HG03457 (cell line): ENCODE measurements at regions not wholly inside any gene's neighbourhood (a gene's known extent, or its start where the extent isn't known, plus 50 kb on each side); places are given as distances from the start of the nearest gene placed in this dataset.

Source experiments
- ATAC-seq: cut with Tn5 transposase; IDR thresholded peaks from one replicate; pipeline ENCODE4 v1.9.1; 2021; ENCODE audit warnings: moderate number of reproducible peaks; ENCODE audit not compliant: unreplicated experiment

DNA sequence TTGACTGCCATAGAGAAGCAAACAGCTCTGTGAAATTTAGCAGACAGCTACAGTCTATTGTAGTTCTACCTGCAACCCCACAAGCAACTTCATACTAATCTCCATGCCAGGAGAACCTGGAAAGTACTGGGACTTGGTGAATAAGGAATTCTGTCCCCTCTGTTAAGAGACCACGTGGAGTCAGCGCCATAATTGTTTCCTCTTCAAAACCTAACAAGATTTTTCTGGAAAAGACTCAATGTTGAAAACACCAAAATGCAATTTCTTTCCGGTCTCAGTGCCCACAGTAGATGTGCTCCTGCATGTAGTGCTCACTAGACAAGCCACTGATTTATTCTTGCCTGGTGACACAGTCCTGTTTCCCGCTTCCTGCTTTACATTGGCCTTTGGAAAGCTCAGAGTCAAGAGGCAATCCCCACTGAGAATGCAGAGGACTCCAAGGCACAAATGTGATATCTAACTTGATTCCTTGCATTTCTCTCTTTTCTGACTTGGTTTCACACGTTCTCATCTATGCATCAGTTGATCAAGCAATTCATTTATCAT lies 268.3 kb downstream of the HIVEP2 start:
- ATAC-seq: no peak

DNA sequence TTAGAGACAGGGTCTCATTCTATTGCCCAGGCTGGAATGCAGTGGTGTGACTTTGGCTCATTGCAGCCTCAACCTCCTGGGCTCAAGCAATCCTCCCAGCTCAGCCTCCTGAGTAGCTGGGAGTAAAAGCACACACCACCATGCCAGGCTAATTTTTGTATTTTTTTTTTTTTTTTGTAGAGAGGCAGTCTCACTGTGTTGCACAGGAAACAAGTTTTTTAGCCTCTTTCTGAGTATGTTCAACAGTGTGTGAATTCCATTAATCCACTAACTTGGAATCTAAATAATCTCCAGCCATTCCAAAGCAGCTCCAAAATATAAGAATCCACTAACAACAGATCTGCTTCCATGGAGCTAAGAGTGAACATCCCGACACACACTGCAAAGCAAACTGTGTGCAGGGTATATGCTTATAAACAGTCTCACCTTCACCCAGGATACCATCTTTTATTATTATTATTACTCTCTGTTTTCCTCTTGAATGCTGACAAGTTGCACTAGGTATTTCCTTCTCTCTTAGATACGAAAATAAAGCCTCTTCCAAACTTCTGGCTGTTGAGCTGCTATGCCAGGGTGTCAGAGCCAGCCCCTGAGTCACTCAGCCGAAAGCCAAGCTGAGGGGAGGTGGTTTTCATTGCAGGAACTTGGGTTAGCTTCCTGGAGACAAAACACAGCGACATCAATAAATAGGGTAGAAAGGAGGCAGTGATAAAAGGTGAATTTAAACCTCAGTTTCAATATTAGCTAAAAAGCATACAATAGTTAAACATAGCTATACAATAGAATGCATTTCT lies 264.9 kb downstream of the HIVEP2 start:
- ATAC-seq: no peak

GRCh38 chr6:142681099-142681498 lies 263.9 kb downstream of the HIVEP2 start:
- ATAC-seq: no peak

DNA sequence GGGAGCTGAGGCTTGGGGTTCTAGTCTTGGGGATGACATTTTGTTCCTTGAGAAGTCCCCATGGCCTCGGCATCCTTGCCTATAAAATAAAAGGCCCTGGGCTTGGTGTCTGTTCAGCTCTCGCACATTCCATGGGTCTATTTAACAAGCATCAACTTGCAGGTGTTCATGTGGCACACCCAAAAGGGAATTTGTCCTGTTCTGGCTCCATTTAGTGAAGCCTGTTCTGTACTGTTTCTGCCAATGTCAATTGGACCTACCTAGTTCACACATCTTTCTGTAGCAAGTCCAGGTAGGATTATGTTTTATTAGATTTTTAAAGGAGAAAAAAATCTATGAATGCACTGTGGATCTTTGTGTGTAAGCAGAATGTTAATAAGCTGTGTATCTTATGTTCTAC lies 262.0 kb downstream of the HIVEP2 start:
- ATAC-seq: no peak

DNA sequence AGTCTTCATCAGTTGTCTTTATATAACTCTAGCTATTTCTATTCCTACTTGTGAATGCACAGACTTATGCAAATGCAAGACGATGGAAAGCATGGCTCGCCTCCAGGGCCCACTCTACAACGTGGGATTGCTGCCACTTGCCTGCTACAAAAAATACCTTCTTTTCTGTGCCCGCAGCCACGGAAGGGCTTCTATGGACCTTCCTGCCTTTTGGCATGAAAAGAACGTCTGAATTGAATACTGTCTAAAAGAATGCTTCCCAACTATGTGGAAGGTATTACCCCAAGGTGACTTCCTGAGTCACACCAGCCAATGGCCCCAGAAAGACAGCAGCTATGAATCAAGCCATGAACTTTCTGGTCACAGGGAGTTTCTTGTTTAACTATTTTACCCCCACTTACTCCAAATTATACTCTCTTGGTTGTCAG lies 261.2 kb downstream of the HIVEP2 start:
- no peak for ATAC-seq

DNA sequence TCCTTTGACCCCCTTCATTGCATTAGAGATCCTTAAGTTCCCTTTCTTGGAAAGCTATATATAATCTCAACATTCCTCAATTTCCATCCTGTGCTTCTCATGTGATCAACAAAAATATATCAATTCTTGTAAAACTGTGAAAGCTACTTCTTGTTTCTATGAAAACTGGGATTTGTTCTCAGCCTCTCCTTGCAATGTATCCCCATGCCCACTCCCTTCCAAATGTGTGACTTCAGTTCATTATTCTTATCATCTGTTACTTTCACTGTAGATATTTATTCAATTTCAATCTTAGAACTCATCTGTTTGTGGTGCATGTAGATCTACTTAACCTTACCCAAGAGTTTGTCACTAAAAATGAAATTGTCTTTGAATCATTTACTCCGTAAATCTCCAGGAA lies 260.6 kb downstream of the HIVEP2 start:
- ATAC-seq: no peak

DNA sequence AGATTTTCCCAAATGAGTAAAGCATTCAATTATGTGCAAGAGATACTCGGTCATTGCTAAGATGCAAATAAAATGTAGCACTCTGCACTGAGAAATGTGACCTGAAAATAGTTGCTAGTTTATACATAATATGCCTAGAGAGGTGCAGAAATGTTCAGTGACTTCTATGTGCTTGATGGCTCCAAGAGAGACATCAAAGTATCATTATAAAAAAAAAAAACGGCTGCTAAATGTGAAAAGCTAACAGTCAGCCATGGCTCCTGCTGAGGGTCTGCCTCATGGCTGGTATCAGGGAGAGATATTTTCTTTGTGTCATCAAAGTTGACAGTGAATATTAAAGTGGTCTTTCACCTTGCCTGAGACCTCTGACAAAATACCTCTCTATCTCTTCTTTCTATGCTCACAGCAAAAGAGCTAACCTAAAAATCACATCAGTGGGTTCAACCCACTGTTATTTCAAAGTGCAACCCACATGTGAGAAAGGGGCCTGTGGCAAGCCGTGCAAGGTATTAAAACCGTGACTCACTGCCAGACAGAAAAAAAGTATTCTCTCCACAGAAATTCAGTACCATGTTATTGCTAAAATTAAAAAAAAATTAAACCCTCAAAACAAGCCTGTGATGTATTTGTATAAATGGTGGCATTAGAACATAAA lies 259.0 kb downstream of the HIVEP2 start:
- ATAC-seq: no peak

DNA sequence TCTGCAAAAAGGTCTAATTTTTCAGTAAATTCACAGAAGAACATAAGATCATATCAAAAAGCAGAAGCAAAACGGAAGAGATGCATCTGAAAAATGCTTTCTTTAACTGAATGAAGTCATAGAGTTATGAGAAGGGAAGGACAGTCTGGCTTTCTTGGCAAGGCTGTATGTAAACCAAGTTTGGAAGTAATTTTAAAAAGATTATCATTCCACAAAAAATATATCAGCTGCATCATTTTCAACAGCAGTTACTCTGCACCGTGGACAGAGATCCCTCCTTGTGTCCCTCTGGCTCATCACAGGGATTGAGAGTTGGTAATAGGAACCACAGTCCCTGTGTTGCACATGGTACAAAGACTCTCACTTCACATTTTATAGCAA lies 258.5 kb downstream of the HIVEP2 start:
- no peak for ATAC-seq

DNA sequence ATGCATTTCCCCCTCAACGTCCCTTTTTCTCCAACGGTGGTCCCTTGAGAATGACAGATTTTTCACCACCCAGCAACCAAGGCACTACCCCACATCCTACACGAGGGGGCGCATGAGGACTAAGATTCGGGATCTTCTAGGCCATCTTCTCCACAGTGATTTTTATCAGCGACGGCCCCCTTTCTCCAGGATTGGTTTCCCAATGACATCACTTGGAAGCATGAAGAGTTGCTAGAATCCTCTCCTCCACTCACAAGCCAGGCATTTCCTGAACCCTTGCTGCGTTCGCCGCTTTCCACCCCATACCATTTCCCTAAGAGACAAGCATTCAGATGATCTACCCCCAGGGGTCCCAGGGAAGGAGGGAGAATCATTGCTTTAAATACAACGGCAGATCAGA lies 252.0 kb downstream of the HIVEP2 start:
- ATAC-seq: no peak

- no peak for ATAC-seq
Observed at GRCh38 chr6:142693441-142693840, 251.5 kb downstream of the HIVEP2 start.

GRCh38 chr6:142694054-142694453 lies 250.9 kb downstream of the HIVEP2 start:
- no peak for ATAC-seq

GRCh38 chr6:142695016-142695415 lies 250.0 kb downstream of the HIVEP2 start:
- ATAC-seq: no peak

- ATAC-seq: no peak
Observed at GRCh38 chr6:142696123-142697000, 248.6 kb downstream of the HIVEP2 start.

DNA sequence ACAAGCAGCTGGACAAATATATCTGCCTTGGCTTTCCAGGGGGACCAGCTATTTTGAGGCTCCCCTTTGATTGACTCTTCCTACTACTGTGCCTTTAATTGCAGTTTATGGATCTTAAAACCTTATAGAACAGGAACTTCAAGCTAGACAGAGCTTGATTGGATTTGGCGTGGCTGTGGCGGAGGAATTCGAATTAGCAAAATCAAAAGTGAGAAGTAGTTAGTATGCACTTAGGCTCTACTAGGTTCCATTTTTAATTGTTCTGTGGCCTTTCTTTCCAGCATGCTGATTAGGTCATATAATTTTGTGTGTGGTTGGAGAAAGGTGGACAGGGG lies 248.0 kb downstream of the HIVEP2 start:
- ATAC-seq: no peak

- no peak for ATAC-seq
Observed at GRCh38 chr6:142697922-142698321, 247.1 kb downstream of the HIVEP2 start.

DNA sequence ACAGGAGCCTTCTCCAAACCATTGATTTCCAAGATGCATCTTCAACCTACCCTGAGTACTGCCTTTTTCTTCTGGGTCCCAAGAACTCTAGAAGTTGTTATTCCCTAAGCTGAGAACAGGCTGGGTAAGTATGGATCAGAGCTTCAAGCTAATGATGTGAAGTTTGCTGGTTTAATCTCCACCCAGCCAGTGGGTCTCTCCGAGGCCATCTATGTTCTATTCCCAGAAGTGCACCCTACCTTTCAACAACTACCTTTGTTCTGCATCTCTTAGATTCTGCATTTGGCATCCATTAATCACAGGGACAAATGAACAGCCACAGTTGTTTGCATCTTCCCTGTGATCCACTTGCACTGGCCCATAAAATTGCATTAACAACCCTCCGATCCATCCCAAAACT lies 246.2 kb downstream of the HIVEP2 start:
- no peak for ATAC-seq

DNA sequence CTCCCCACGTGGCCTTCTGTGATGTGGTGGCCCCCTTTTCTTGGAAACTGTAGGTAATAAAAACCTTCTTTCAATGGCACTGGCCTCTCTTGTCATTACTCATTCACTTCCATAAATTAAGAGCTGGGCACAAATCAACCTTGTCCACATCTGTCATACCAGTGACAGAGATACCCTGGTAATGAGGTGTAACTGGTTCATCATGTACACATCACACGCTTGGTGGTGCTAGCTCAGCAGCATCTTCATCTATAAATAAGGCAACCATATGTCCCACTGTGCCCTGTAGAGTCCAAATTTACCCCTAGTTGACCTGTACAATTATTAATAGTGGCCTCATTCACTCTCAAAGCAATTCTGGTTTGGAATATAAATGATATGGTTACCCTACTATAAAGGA lies 245.6 kb downstream of the HIVEP2 start:
- no peak for ATAC-seq

- ATAC-seq: no peak
Observed at GRCh38 chr6:142700032-142700431, 244.9 kb downstream of the HIVEP2 start.

GRCh38 chr6:142700671-142701312 lies 244.2 kb downstream of the HIVEP2 start:
- no peak for ATAC-seq
